Frontal cortex (tissue), 3 donors: ENCODE measurements at regions not wholly inside any gene's neighbourhood (a gene's known extent, or its start where the extent isn't known, plus 50 kb on each side); places are given as distances from the start of the nearest gene placed in this dataset.
A peak's percentile ranks its signal among the peaks of the same experiment; 100 is the strongest.
"Not testable (repeated sequence)": the region's sequence is repeated elsewhere in the genome, so short reads cannot be mapped to it uniquely, and the experiment has no call there.

ENCODE experiments used
- DNase-seq, 2 donors: peaks; one replicate each; pipeline ENCODE4 v3.0.0; 2012; ENCODE audit warnings: low spot score in 2 of 2
- FAIRE-seq: peaks from 2 replicates; lab custom pipeline; 2012; peaks lifted over from hg19 to GRCh38; lab: Jason Lieb, UNC
- donor health status: control.
- donor health status: control.
- donor health status: control.

GRCh38 chr10:21413268-21413667 lies 112.2 kb downstream of the SKIDA1 start:
- FAIRE-seq (no peak), DNase-seq (no peak)

GRCh38 chr10:21406595-21407193 lies 118.8 kb downstream of the SKIDA1 start:
- FAIRE-seq (no peak), DNase-seq (peak in 1 of 2 donors; percentile 12)

GRCh38 chr10:21405981-21406380 lies 119.5 kb downstream of the SKIDA1 start:
- DNase-seq (no peak), FAIRE-seq (no peak)

GRCh38 chr10:21403256-21404015 lies 122.0 kb downstream of the SKIDA1 start:
- DNase-seq (no peak), FAIRE-seq (no peak)

GRCh38 chr10:21402606-21403083 lies 122.8 kb downstream of the SKIDA1 start:
- FAIRE-seq = no peak
- no peak for DNase-seq

- no peak for FAIRE-seq
- no peak for DNase-seq
Observed at GRCh38 chr10:21401196-21401595, 124.3 kb downstream of the SKIDA1 start.

GRCh38 chr10:21399392-21400035 lies 126.0 kb downstream of the SKIDA1 start:
- no peak for DNase-seq
- FAIRE-seq = no peak

- no peak for FAIRE-seq
Observed at GRCh38 chr10:21398563-21399231, 126.8 kb downstream of the SKIDA1 start.

GRCh38 chr10:21396889-21397288 lies 128.6 kb downstream of the SKIDA1 start:
- DNase-seq (no peak), FAIRE-seq (no peak)

More at GRCh38 chr10:21398563-21399231, 126.8 kb downstream of the SKIDA1 start:
- DNase-seq = no peak

GRCh38 chr10:21393931-21394330 lies 131.6 kb downstream of the SKIDA1 start:
- DNase-seq = no peak
- FAIRE-seq = no peak

- DNase-seq = no peak
- FAIRE-seq = no peak
Observed at GRCh38 chr10:21388589-21388988, 136.9 kb downstream of the SKIDA1 start.

GRCh38 chr10:21387868-21388267 lies 137.6 kb downstream of the SKIDA1 start:
- FAIRE-seq (no peak), DNase-seq (no peak)

- FAIRE-seq (no peak), DNase-seq (no peak)
Observed at GRCh38 chr10:21385996-21386585, 139.4 kb downstream of the SKIDA1 start.

GRCh38 chr10:21385536-21385935 lies 139.9 kb downstream of the SKIDA1 start:
- no peak for FAIRE-seq
- DNase-seq = no peak

- no peak for FAIRE-seq
- no peak for DNase-seq
Observed at GRCh38 chr10:21379143-21379542, 146.3 kb downstream of the SKIDA1 start.

- FAIRE-seq, DNase-seq: not testable (repeated sequence)
Observed at GRCh38 chr10:21375274-21375673, 150.2 kb downstream of the SKIDA1 start.

GRCh38 chr10:21373881-21374280 lies 151.6 kb downstream of the SKIDA1 start:
- not testable (repeated sequence) for FAIRE-seq, DNase-seq

GRCh38 chr10:21372651-21373410 lies 152.7 kb downstream of the SKIDA1 start:
- FAIRE-seq (no peak), DNase-seq (no peak)

GRCh38 chr10:21369697-21370096 lies 155.8 kb downstream of the SKIDA1 start:
- FAIRE-seq (no peak), DNase-seq (no peak)
